ENCODE measurements at regions not wholly inside any gene's neighbourhood (a gene's known extent, or its start where the extent isn't known, plus 50 kb on each side); places are given as distances from the start of the nearest gene placed in this dataset.

GRCh38 chr10:108689891-108690290, 1233.4 kb downstream of the XPNPEP1 start:
- H3K27ac ChIP-seq: no peak overlapping the region
- H3K79me2 ChIP-seq (ENCODE audit: insufficient read depth, low read depth): no peaks in the 10 kb centered on the region
- H3K4me1 ChIP-seq (ENCODE audit: low read depth, poor library complexity, severe bottlenecking): no peaks in the 10 kb centered on the region
- H3K36me3 ChIP-seq (ENCODE audit: insufficient read depth): no peaks in the 10 kb centered on the region
- H3K9ac ChIP-seq: no peak overlapping the region
- no peak overlapping the region for H3K4me3 ChIP-seq (IDR thresholded peaks at IDR 0.05; ENCODE audit: insufficient read depth, low read depth, low read length)
- no peaks in the 10 kb centered on the region for H4K20me1 ChIP-seq (ENCODE audit: insufficient read depth)
- H2AFZ ChIP-seq (ENCODE audit: low read depth): no peak overlapping the region
- H3K27me3 ChIP-seq (ENCODE audit: insufficient read depth, low read depth): no peaks in the 10 kb centered on the region
- TF ChIP-seq CTCF (conservative IDR thresholded peaks at IDR 0.05; ENCODE audit: low read depth, low read length): no peak
- H3K4me2 ChIP-seq: no peak overlapping the region

GRCh38 chr10:108688314-108688713, 1235.0 kb downstream of the XPNPEP1 start:
- Histone ChIP-seq H3K4me3 (IDR thresholded peaks at IDR 0.05; ENCODE audit: insufficient read depth, low read depth, low read length) (no peak overlapping the region), H3K4me1 (ENCODE audit: low read depth, poor library complexity, severe bottlenecking) (no peaks in the 10 kb centered on the region), H3K27me3 (ENCODE audit: insufficient read depth, low read depth) (no peaks in the 10 kb centered on the region), H4K20me1 (ENCODE audit: insufficient read depth) (no peaks in the 10 kb centered on the region), H3K27ac (no peak overlapping the region), H3K4me2 (no peak overlapping the region), H3K9ac (no peak overlapping the region), H2AFZ (ENCODE audit: low read depth) (no peak overlapping the region), H3K36me3 (ENCODE audit: insufficient read depth) (no peaks in the 10 kb centered on the region), H3K79me2 (ENCODE audit: insufficient read depth, low read depth) (no peaks in the 10 kb centered on the region)
- no peak for TF ChIP-seq CTCF (conservative IDR thresholded peaks at IDR 0.05; ENCODE audit: low read depth, low read length)

GRCh38 chr10:108685863-108686531, 1237.3 kb downstream of the XPNPEP1 start:
- TF ChIP-seq CTCF (conservative IDR thresholded peaks at IDR 0.05; ENCODE audit: low read depth, low read length): no peak
- H4K20me1 ChIP-seq (ENCODE audit: insufficient read depth): no peaks in the 10 kb centered on the region
- H3K79me2 ChIP-seq (ENCODE audit: insufficient read depth, low read depth): no peaks in the 10 kb centered on the region
- H3K36me3 ChIP-seq (ENCODE audit: insufficient read depth): no peaks in the 10 kb centered on the region
- no peaks in the 10 kb centered on the region for H3K27me3 ChIP-seq (ENCODE audit: insufficient read depth, low read depth)
- H3K4me2 ChIP-seq: no peak overlapping the region
- H3K9ac ChIP-seq: no peak overlapping the region
- H3K4me1 ChIP-seq (ENCODE audit: low read depth, poor library complexity, severe bottlenecking): no peaks in the 10 kb centered on the region
- no peak overlapping the region for H3K27ac ChIP-seq
- no peak overlapping the region for H3K4me3 ChIP-seq (IDR thresholded peaks at IDR 0.05; ENCODE audit: insufficient read depth, low read depth, low read length)
- no peak overlapping the region for H2AFZ ChIP-seq (ENCODE audit: low read depth)

GRCh38 chr10:108684431-108684830, 1238.9 kb downstream of the XPNPEP1 start:
- Histone ChIP-seq H3K36me3 (ENCODE audit: insufficient read depth) (no peaks in the 10 kb centered on the region), H4K20me1 (ENCODE audit: insufficient read depth) (no peaks in the 10 kb centered on the region), H3K4me3 (IDR thresholded peaks at IDR 0.05; ENCODE audit: insufficient read depth, low read depth, low read length) (no peak overlapping the region), H3K4me2 (no peak overlapping the region), H3K27me3 (ENCODE audit: insufficient read depth, low read depth) (no peaks in the 10 kb centered on the region), H3K9ac (no peak overlapping the region), H3K79me2 (ENCODE audit: insufficient read depth, low read depth) (no peaks in the 10 kb centered on the region), H3K4me1 (ENCODE audit: low read depth, poor library complexity, severe bottlenecking) (no peaks in the 10 kb centered on the region), H3K27ac (no peak overlapping the region), H2AFZ (ENCODE audit: low read depth) (no peak overlapping the region)
- no peak for TF ChIP-seq CTCF (conservative IDR thresholded peaks at IDR 0.05; ENCODE audit: low read depth, low read length)

Data from KMS-11 (cell line).